ENCODE measurements at regions not wholly inside any gene's neighbourhood (a gene's known extent, or its start where the extent isn't known, plus 50 kb on each side); places are given as distances from the start of the nearest gene placed in this dataset.

DNA sequence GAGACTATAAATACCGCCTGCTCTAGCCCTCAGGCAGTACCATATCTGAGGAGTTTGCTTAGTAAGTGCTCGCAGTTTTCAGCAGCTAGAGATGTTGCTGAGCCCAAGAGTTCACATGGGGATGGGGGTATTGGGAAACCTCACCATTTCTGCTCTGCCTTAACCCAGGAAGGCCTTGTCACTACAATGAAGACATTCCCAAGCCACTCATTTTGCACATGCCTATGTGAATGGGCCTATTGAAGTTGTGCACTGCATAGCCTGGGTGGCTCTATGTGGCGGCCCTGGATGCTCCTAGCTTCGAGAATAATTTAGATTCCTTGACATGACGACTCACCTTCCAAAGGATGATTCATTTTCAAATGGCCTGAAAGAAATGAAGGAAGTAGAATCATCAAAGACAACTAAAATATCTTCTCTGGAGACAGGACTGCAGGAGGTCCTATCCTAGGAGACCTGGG lies 163.4 kb downstream of the ADAMTS15 start:
- TF ChIP-seq CTCF (IDR thresholded peaks at IDR 0.05) (no peak), POLR2A (IDR thresholded peaks at IDR 0.05) (no peak), EP300 (IDR thresholded peaks at IDR 0.05) (no peak)
